ENCODE measurements at regions not wholly inside any gene's neighbourhood (a gene's known extent, or its start where the extent isn't known, plus 50 kb on each side); places are given as distances from the start of the nearest gene placed in this dataset.
"Not testable (repeated sequence)": the region's sequence is repeated elsewhere in the genome, so short reads cannot be mapped to it uniquely, and the experiment has no call there.

DNA sequence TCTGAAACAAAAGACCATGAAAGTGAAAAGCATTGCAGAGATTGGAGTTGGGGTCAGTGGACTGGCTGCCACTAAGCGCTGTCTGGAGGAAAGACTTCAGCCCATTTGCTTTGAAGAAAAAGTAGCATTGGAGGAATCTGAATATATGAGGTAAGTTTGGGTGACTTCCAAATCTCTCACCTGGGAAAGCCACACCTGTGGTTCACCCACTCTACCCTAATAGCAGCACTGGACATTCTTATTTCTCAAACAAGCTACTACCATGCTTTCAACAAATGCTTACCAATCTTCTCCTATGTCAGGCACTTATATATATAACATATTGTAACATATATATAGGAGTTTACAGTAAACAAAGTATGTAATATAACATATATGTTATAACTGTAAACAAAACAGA lies 76.0 kb upstream of the POGK start:
- Histone ChIP-seq H3K36me3 (ENCODE audit: control insufficient read depth in 2 of 2, insufficient read depth in 2 of 2, low read length in 1 of 2) (no peaks in the 10 kb centered on the region), H3K4me1 (ENCODE audit: control insufficient read depth in 2 of 2, insufficient read depth in 2 of 2, low read length in 1 of 2) (no peaks in the 10 kb centered on the region), H3K9me3 (ENCODE audit: control insufficient read depth in 2 of 2, insufficient read depth in 1 of 2, low read depth in 1 of 2, low read length in 1 of 2) (no peaks in the 10 kb centered on the region), H3K27ac (ENCODE audit: low read depth in 2 of 2, low read length in 1 of 2) (no peak overlapping the region), H3K4me3 (ENCODE audit: low read depth in 1 of 2, low read length in 2 of 2) (no peak overlapping the region), H3K27me3 (ENCODE audit: control insufficient read depth in 1 of 2, insufficient read depth in 2 of 2, low read length in 2 of 2) (no peaks in the 10 kb centered on the region)
- WGBS, 2 donors, result 94 to 95% methylated on average over 1 of the region's 1 CpG

DNA sequence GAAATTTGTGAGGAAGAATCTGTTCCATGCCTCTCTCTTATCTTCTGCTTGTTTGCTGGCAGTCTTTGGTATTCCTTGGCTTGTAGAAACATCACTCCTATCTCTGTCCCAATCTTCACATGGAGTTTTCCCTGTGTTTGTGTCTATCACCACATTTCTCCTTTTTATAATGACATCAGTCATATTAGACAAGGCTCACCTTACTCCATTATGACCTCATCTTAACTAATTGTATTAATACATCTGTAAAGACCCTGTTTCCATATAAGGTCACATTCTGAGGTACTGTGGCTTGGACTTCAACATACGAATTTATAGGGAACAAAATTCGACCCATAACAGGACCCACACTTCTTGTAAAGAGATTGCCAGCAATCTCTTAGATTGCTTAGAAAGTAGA lies 72.3 kb upstream of the POGK start:
- Histone ChIP-seq H3K9me3 (ENCODE audit: control insufficient read depth in 2 of 2, insufficient read depth in 1 of 2, low read depth in 1 of 2, low read length in 1 of 2) (peaks cover 2 to 9% of the 10 kb centered on the region in 2 donors), H3K27ac (ENCODE audit: low read depth in 2 of 2, low read length in 1 of 2) (no peak overlapping the region), H3K27me3 (ENCODE audit: control insufficient read depth in 1 of 2, insufficient read depth in 2 of 2, low read length in 2 of 2) (no peaks in the 10 kb centered on the region), H3K4me1 (ENCODE audit: control insufficient read depth in 2 of 2, insufficient read depth in 2 of 2, low read length in 1 of 2) (no peaks in the 10 kb centered on the region), H3K36me3 (ENCODE audit: control insufficient read depth in 2 of 2, insufficient read depth in 2 of 2, low read length in 1 of 2) (no peaks in the 10 kb centered on the region), H3K4me3 (ENCODE audit: low read depth in 1 of 2, low read length in 2 of 2) (no peak overlapping the region)
- 55 to 57% methylated on average over 2 of the region's 2 CpGs for WGBS, 2 donors

DNA sequence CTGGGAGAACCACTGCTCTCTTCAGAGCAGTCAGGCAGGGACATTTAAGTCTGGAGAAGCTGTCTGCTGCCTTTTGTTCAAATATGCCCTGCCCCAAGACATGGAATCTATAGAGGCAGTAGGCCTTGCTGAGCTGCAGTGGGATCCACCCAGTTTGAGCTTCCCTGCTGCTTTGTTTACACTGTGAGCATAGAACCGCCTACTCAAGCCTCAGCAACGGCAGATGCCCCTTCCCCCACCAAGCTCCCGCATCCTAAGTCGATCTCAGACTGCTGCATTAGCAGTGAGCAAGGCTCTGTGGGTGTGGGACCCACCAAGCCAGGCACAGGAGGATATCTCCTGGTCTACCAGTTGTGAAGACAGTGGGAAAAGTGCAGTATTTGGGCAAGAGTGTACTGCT lies 54.6 kb upstream of the POGK start:
- H3K27ac ChIP-seq (ENCODE audit: low read depth in 2 of 2, low read length in 1 of 2); H3K4me3 ChIP-seq (ENCODE audit: low read depth in 1 of 2, low read length in 2 of 2); H3K27me3 ChIP-seq (ENCODE audit: control insufficient read depth in 1 of 2, insufficient read depth in 2 of 2, low read length in 2 of 2); H3K9me3 ChIP-seq (ENCODE audit: control insufficient read depth in 2 of 2, insufficient read depth in 1 of 2, low read depth in 1 of 2, low read length in 1 of 2); H3K4me1 ChIP-seq (ENCODE audit: control insufficient read depth in 2 of 2, insufficient read depth in 2 of 2, low read length in 1 of 2); H3K36me3 ChIP-seq (ENCODE audit: control insufficient read depth in 2 of 2, insufficient read depth in 2 of 2, low read length in 1 of 2): not testable (repeated sequence)
- WGBS, 2 donors, result 26 to 31% methylated on average over 4 of the region's 4 CpGs

DNA sequence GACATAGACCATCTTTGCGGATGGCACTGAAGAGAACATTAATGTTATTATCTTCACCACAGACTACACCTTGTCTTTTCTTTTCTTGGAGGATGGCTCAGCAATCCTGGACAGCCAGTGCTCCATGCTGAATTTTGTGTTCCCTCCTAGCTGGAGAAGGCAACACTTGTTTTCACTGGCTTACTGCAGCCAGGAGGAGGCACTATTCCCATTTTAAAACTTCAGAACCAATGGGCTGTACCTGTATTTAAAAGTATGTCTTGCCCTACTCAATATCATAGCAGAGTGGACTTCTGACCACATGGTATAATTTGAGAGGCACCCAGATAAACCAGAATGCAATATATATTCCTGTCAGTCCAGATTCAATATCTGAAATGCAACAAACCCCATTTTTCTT lies 53.3 kb upstream of the POGK start:
- 97 to 100% methylated on average over 1 of the region's 1 CpG for WGBS, 2 donors
- Histone ChIP-seq H3K27me3 (ENCODE audit: control insufficient read depth in 1 of 2, insufficient read depth in 2 of 2, low read length in 2 of 2) (no peaks in the 10 kb centered on the region), H3K4me3 (ENCODE audit: low read depth in 1 of 2, low read length in 2 of 2) (no peak overlapping the region), H3K36me3 (ENCODE audit: control insufficient read depth in 2 of 2, insufficient read depth in 2 of 2, low read length in 1 of 2) (no peaks in the 10 kb centered on the region), H3K9me3 (ENCODE audit: control insufficient read depth in 2 of 2, insufficient read depth in 1 of 2, low read depth in 1 of 2, low read length in 1 of 2) (no peaks in the 10 kb centered on the region), H3K4me1 (ENCODE audit: control insufficient read depth in 2 of 2, insufficient read depth in 2 of 2, low read length in 1 of 2) (no peaks in the 10 kb centered on the region), H3K27ac (ENCODE audit: low read depth in 2 of 2, low read length in 1 of 2) (no peak overlapping the region)

DNA sequence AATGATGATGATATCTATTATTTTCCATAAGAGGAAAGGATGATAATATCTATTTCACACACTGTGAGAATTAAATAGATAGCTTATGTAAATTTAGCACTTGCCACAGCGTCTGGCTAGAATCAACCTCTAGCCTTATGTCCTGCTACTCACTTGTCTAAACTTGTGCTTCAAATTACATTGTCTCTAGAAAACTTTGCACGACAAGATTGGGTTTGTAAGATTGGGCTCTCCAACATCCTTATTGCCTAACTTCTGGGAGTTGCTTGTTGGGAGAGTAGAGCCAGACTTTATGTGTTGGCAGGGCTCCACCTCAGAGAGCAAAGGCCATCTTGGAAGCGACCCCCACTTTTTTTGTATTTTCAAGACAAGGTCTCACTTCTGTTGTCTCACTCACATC lies 50.0 kb upstream of the POGK start:
- 44 to 64% methylated on average over 3 of the region's 3 CpGs for WGBS, 2 donors
- H3K9me3 ChIP-seq (ENCODE audit: control insufficient read depth in 2 of 2, insufficient read depth in 1 of 2, low read depth in 1 of 2, low read length in 1 of 2), result no peaks in the 10 kb centered on the region
- no peaks in the 10 kb centered on the region for H3K4me1 ChIP-seq (ENCODE audit: control insufficient read depth in 2 of 2, insufficient read depth in 2 of 2, low read length in 1 of 2)
- no peak overlapping the region for H3K27ac ChIP-seq (ENCODE audit: low read depth in 2 of 2, low read length in 1 of 2)
- no peaks in the 10 kb centered on the region for H3K27me3 ChIP-seq (ENCODE audit: control insufficient read depth in 1 of 2, insufficient read depth in 2 of 2, low read length in 2 of 2)
- H3K4me3 ChIP-seq (ENCODE audit: low read depth in 1 of 2, low read length in 2 of 2), result no peak overlapping the region
- no peaks in the 10 kb centered on the region for H3K36me3 ChIP-seq (ENCODE audit: control insufficient read depth in 2 of 2, insufficient read depth in 2 of 2, low read length in 1 of 2)

Data from esophagus (tissue), 2 donors.